Smooth muscle cell of the brain vasculature (primary cell): ENCODE measurements at regions not wholly inside any gene's neighbourhood (a gene's known extent, or its start where the extent isn't known, plus 50 kb on each side); places are given as distances from the start of the nearest gene placed in this dataset.

Source experiments
- DNase-seq: peaks from one replicate; pipeline ENCODE4 v3.0.0-alpha.2; 2012; ENCODE audit warnings: low read depth, low spot score

GRCh38 chr2:191514613-191515012, 163.3 kb upstream of the NABP1 start:
- no peak for DNase-seq

- no peak for DNase-seq
These were observed 162.4 kb upstream of the NABP1 start for GRCh38 chr2:191515551-191515950.

GRCh38 chr2:191516260-191516659, 161.7 kb upstream of the NABP1 start:
- DNase-seq: no peak

- DNase-seq: no peak
These were observed 156.2 kb upstream of the NABP1 start for GRCh38 chr2:191521608-191522208.

GRCh38 chr2:191522478-191523120, 155.3 kb upstream of the NABP1 start:
- no peak for DNase-seq

GRCh38 chr2:191526091-191526490, 151.8 kb upstream of the NABP1 start:
- no peak for DNase-seq

GRCh38 chr2:191526536-191526935, 151.4 kb upstream of the NABP1 start:
- no peak for DNase-seq

- no peak for DNase-seq
These were observed 150.9 kb upstream of the NABP1 start for GRCh38 chr2:191526953-191527556.

- DNase-seq: no peak
These were observed 147.3 kb upstream of the NABP1 start for GRCh38 chr2:191530618-191531017.

GRCh38 chr2:191533693-191534180, 144.2 kb upstream of the NABP1 start:
- DNase-seq: no peak

GRCh38 chr2:191537921-191538320, 140.0 kb upstream of the NABP1 start:
- no peak for DNase-seq

- no peak for DNase-seq
These were observed 139.5 kb upstream of the NABP1 start for GRCh38 chr2:191538334-191538903.

- DNase-seq: no peak
These were observed 138.9 kb upstream of the NABP1 start for GRCh38 chr2:191539068-191539467.

GRCh38 chr2:191540681-191541080, 137.3 kb upstream of the NABP1 start:
- no peak for DNase-seq

GRCh38 chr2:191543708-191544107, 134.2 kb upstream of the NABP1 start:
- no peak for DNase-seq

GRCh38 chr2:191544461-191545062, 133.4 kb upstream of the NABP1 start:
- DNase-seq: no peak

- DNase-seq: no peak
These were observed 132.6 kb upstream of the NABP1 start for GRCh38 chr2:191545361-191545760.

GRCh38 chr2:191552066-191552465, 125.9 kb upstream of the NABP1 start:
- DNase-seq: no peak

GRCh38 chr2:191554240-191554639, 123.7 kb upstream of the NABP1 start:
- no peak for DNase-seq

- DNase-seq: peak; percentile 60
These were observed 122.7 kb upstream of the NABP1 start for GRCh38 chr2:191555092-191555742.

- DNase-seq: no peak
These were observed 121.5 kb upstream of the NABP1 start for GRCh38 chr2:191556463-191556862.

- DNase-seq: no peak
These were observed 120.1 kb upstream of the NABP1 start for GRCh38 chr2:191557841-191558240.
